ENCODE measurements at regions not wholly inside any gene's neighbourhood (a gene's known extent, or its start where the extent isn't known, plus 50 kb on each side); places are given as distances from the start of the nearest gene placed in this dataset.
"Not testable (repeated sequence)": the region's sequence is repeated elsewhere in the genome, so short reads cannot be mapped to it uniquely, and the experiment has no call there.

DNA sequence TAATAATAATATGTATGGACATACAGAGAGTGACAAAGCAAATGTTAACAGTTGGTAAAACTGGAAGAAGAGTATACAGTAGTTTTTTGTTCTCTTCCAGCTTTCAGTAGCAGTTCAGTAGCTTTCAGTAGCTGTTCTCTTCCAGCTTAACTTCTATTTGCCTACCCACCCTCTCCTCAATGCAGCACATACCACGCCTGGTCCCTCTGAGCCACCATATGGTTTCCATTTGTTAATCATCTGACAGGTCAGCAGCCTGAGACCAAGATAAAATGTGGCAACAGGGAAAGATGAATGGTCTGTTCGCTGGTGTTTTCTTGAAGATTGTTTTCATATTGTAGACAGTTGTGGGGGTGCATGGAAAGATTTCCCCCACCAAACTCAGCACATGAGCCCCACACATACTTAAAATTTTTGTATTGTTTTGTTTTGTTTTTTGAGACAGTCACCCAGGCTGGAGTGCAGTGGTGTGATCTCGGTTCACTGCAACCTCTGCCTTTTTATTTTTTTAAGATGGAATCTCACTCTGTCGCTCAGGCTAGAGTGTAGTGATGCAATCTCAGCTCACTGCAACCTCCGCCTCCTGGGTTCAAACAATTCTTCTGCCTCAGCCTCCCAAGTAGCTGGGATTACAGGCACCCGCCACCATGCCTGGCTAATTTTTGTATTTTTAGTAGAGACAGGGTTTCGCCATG lies 56.8 kb downstream of the ATP6V0E2 start:
- TF ChIP-seq, protein P1, sequence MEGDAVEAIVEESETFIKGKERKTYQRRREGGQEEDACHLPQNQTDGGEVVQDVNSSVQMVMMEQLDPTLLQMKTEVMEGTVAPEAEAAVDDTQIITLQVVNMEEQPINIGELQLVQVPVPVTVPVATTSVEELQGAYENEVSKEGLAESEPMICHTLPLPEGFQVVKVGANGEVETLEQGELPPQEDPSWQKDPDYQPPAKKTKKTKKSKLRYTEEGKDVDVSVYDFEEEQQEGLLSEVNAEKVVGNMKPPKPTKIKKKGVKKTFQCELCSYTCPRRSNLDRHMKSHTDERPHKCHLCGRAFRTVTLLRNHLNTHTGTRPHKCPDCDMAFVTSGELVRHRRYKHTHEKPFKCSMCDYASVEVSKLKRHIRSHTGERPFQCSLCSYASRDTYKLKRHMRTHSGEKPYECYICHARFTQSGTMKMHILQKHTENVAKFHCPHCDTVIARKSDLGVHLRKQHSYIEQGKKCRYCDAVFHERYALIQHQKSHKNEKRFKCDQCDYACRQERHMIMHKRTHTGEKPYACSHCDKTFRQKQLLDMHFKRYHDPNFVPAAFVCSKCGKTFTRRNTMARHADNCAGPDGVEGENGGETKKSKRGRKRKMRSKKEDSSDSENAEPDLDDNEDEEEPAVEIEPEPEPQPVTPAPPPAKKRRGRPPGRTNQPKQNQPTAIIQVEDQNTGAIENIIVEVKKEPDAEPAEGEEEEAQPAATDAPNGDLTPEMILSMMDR (conservative IDR thresholded peaks at IDR 0.05): not testable (repeated sequence)
- not testable (repeated sequence) for TF ChIP-seq ZFX (IDR thresholded peaks at IDR 0.05)
